Heart right ventricle (tissue), 16 donors: ENCODE measurements at regions not wholly inside any gene's neighbourhood (a gene's known extent, or its start where the extent isn't known, plus 50 kb on each side); places are given as distances from the start of the nearest gene placed in this dataset.

Source experiments
- ATAC-seq, 8 donors: fragments of 200-7000 bp; cut with Tn5 transposase; one replicate each; pipeline ENCODE4 v1.9.1; 2020; ENCODE audit warnings: mild to moderate bottlenecking in 8 of 8, moderate library complexity in 8 of 8, moderate number of reproducible peaks in 1 of 8
- DNase-seq, 2 donors: peaks; one replicate each; pipeline ENCODE4 v3.0.0-alpha.2; 2020
- H3K27ac ChIP-seq, 10 donors: fragments of 200-600 bp; sonication (generic) in 2 of 10; one replicate each; pipeline versions ENCODE4 v1.5.0 to v1.8.0; 2020 to 2022; ENCODE audit warnings: mild to moderate bottlenecking in 3 of 10
- H3K27me3 ChIP-seq, 7 donors: fragments of 200-600 bp; one replicate each; pipeline ENCODE4 v1.8.0; 2021 to 2022; ENCODE audit warnings: mild to moderate bottlenecking in 2 of 7
- H3K36me3 ChIP-seq, 9 donors: fragments of 200-600 bp; sonication (generic) in 1 of 9; one replicate each; pipeline versions ENCODE4 v1.5.0 to v1.8.0; 2020 to 2022; ENCODE audit warnings: mild to moderate bottlenecking in 2 of 9
- H3K4me1 ChIP-seq, 9 donors: fragments of 200-600 bp; sonication (generic) in 1 of 9; one replicate each; pipeline versions ENCODE4 v1.5.0 to v1.8.0; 2020 to 2022; ENCODE audit warnings: mild to moderate bottlenecking in 4 of 9
- H3K4me3 ChIP-seq, 10 donors: fragments of 200-600 bp; sonication (generic) in 2 of 10; one replicate each; pipeline versions ENCODE4 v1.5.0 to v1.8.0; 2020 to 2022; ENCODE audit warnings: mild to moderate bottlenecking in 7 of 10, moderate library complexity in 2 of 10
- H3K9me3 ChIP-seq, 11 donors: fragments of 200-600 bp in 10 of 11; sonication (generic) in 2 of 11; one replicate each; pipeline versions ENCODE4 v1.5.0 to v1.8.0; 2013 to 2022; ENCODE audit warnings: mild to moderate bottlenecking in 2 of 11, control low read depth in 1 of 11, moderate library complexity in 1 of 11
- CTCF ChIP-seq, 9 donors: fragments of 200-600 bp; sonication (generic) in 2 of 9; IDR thresholded peaks; one replicate each; pipeline versions ENCODE4 v1.5.0 to v1.8.0; 2021 to 2022; ENCODE audit warnings: antibody characterized with exemption in 9 of 9, mild to moderate bottlenecking in 5 of 9, moderate library complexity in 1 of 9
- WGBS, 2 donors: extraction: QIAGEN DNeasy Blood & Tissue Kit; methylation state at CpG; one replicate each; pipeline ENCODE4 v1.1.7; 2013; ENCODE audit warnings: inconsistent platforms in 1 of 2; 5-methylcytosine and 5-hydroxymethylcytosine counted together
- intact Hi-C, 10 donors: fragments of 100-400 bp; cut with DNase I; formaldehyde crosslinking; loops; one replicate each; pipeline versions ENCODE4 v1.11.1 to v1.14.2; 2022
- donor health status: Arrhythmogenic right ventricular cardiomyopathy.
- donor health status: ischemic (EF 13 %, LVEDD 7.1; RV severe dilation, severe dysfunction).
- donor health status: healthy with polysubstance abuse.
- donor health status: DM: no; HTN: yes; CAD: no.
- donor health status: DM: no; HTN: no; CAD: no.
- donor health status: ischemic (EF 25% LVEDD 6.9; RV normal size, moderate dysfunction).
- donor health status: ischemic (EF 25% LVEDD 5.7; RV mildly dilated, moderate dysfunction).
- donor health status: healthy.
- donor health status: DM: yes; HTN: yes; CAD: no.
- donor health status: Ischemic cardiomyopathy.
- donor health status: ischemic (EF 35%, LVEDD 5.7; RV mildly dilated, moderate dysfunction).
- donor health status: nonischemic (EF 11% LVEDD 7.7; RV severe dilation, severe dysfunction).
- donor health status: DM: yes; HTN: yes; CAD: no.
- donor health status: PGD.
- donor health status: ischemic (EF 29% LVEDD 5.4; RV normal size, mild dysfunction).
- donor health status: nonischemic (EF 23%, LVEDD 6.1; RV moderate dilation, normal function).

- 63 to 65% methylated on average over 6 of the region's 6 CpGs for WGBS, 2 donors
- intact Hi-C loops = loop anchor here in 1 of 10 donors (10.0 kb wide), 1 partner anchor 1831 kb away; no protein-coding TSS in a partner anchor
- no peak for ATAC-seq
- no peaks in the 10 kb centered on the region for H3K36me3 ChIP-seq
- TF ChIP-seq CTCF (IDR thresholded peaks at IDR 0.05) = no peak
- no peak for DNase-seq
- H3K27me3 ChIP-seq = peaks cover 0 to 18% (median 10%) of the 10 kb centered on the region in 7 donors
- no peak overlapping the region for H3K27ac ChIP-seq
- peaks cover 0 to 4% (median 0%) of the 10 kb centered on the region in 11 donors for H3K9me3 ChIP-seq
- no peaks in the 10 kb centered on the region for H3K4me1 ChIP-seq
- H3K4me3 ChIP-seq = no peak overlapping the region
Measured at GRCh38 chr2:221715523-221716247, 143.6 kb upstream of the EPHA4 start.

GRCh38 chr2:221710744-221711143, 138.6 kb upstream of the EPHA4 start:
- no peaks in the 10 kb centered on the region for H3K36me3 ChIP-seq
- intact Hi-C loops = loop anchor here in 1 of 10 donors (10.0 kb wide), 1 partner anchor 1826 kb away; no protein-coding TSS in a partner anchor
- peaks cover 0 to 24% (median 10%) of the 10 kb centered on the region in 7 donors for H3K27me3 ChIP-seq
- H3K27ac ChIP-seq = no peak overlapping the region
- WGBS, 2 donors = 83 to 87% methylated on average over 3 of the region's 3 CpGs
- ATAC-seq (no peak), DNase-seq (no peak)
- no peaks in the 10 kb centered on the region for H3K9me3 ChIP-seq
- H3K4me3 ChIP-seq = no peak overlapping the region
- H3K4me1 ChIP-seq = no peaks in the 10 kb centered on the region
- no peak for TF ChIP-seq CTCF (IDR thresholded peaks at IDR 0.05)

DNA sequence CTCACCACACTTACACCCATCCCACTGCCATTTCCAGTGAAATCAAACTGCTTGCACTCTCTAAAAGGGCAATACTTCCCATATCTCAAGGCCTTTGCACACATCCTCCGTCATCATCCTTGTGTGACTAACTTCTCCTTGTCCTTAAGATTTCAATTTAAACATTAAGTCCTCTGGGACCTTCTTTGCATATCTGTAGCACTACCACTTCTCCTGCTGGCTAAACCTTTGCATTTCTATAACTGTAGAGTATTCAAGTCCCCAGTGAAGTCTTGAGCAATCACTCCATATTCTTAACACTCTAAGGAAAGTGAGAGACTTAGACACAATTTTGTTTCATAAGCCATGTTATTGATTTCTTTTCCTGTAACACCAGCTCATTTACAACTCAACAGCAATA, 136.8 kb upstream of the EPHA4 start:
- ATAC-seq = no peak

More for the DNA sequence above, 136.8 kb upstream of the EPHA4 start:
- Histone ChIP-seq H3K36me3 (no peaks in the 10 kb centered on the region), H3K27ac (no peak overlapping the region), H3K4me3 (no peak overlapping the region), H3K4me1 (no peaks in the 10 kb centered on the region), H3K9me3 (no peaks in the 10 kb centered on the region), H3K27me3 (peaks cover 0 to 25% (median 10%) of the 10 kb centered on the region in 7 donors)
- WGBS, 2 donors = 66 to 69% methylated on average over 1 of the region's 1 CpG
- TF ChIP-seq CTCF (IDR thresholded peaks at IDR 0.05) = no peak
- no peak for DNase-seq
- intact Hi-C loops = no loop called here
